Esophagus squamous epithelium (tissue), 4 donors: ENCODE measurements at regions not wholly inside any gene's neighbourhood (a gene's known extent, or its start where the extent isn't known, plus 50 kb on each side); places are given as distances from the start of the nearest gene placed in this dataset.

Source experiments
- POLR2A ChIP-seq, 4 donors: fragments of 450-650 bp; IDR thresholded peaks; one replicate each; pipeline ENCODE4 v1.6.1; 2017; ENCODE audit warnings: antibody characterized with exemption in 4 of 4, mild to moderate bottlenecking in 4 of 4, moderate library complexity in 3 of 4
- TF ChIP-seq, protein P1 (sequence below), 6 experiments: fragments of 450-650 bp in 4 of 6; fragments of 200-600 bp in 2 of 6; sonication (generic) in 2 of 6; IDR thresholded peaks; one replicate each; pipeline ENCODE4 v1.5.1; 2016 to 2019; ENCODE audit warnings: antibody characterized with exemption in 6 of 6, mild to moderate bottlenecking in 4 of 6, moderate library complexity in 4 of 6

DNA sequence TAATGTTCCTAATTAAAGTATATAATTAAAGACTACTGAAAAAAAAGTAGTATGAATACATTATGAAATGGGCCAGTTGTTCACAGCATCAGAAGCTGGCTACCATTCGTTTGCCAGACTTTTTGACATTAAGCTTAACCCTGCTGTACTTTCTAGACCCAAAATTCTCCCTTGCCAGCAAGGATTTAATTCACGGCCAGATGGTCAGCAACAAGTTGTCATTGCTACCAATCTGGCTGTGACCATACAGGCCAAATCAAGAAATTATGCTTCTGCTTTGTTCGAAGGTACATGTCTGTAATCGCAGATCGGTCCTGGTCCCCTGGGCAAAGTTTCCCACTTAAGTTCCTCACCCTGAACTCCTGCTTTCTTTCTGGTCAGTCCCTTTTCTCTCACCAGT, 217.7 kb upstream of the ATXN7L3B start:
- TF ChIP-seq, protein P1, sequence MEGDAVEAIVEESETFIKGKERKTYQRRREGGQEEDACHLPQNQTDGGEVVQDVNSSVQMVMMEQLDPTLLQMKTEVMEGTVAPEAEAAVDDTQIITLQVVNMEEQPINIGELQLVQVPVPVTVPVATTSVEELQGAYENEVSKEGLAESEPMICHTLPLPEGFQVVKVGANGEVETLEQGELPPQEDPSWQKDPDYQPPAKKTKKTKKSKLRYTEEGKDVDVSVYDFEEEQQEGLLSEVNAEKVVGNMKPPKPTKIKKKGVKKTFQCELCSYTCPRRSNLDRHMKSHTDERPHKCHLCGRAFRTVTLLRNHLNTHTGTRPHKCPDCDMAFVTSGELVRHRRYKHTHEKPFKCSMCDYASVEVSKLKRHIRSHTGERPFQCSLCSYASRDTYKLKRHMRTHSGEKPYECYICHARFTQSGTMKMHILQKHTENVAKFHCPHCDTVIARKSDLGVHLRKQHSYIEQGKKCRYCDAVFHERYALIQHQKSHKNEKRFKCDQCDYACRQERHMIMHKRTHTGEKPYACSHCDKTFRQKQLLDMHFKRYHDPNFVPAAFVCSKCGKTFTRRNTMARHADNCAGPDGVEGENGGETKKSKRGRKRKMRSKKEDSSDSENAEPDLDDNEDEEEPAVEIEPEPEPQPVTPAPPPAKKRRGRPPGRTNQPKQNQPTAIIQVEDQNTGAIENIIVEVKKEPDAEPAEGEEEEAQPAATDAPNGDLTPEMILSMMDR (IDR thresholded peaks at IDR 0.05): no peak
- TF ChIP-seq POLR2A (IDR thresholded peaks at IDR 0.05): no peak
